WI38 (cell line): ENCODE measurements at regions not wholly inside any gene's neighbourhood (a gene's known extent, or its start where the extent isn't known, plus 50 kb on each side); places are given as distances from the start of the nearest gene placed in this dataset.

ENCODE experiments used
- H3K4me3 ChIP-seq: 2 replicates; pipeline ENCODE4 v1.5.1; 2011; ENCODE audit warnings: low read depth, mild to moderate bottlenecking, control low read depth, low read length
- TF ChIP-seq, protein P1 (sequence below): IDR thresholded peaks from 2 replicates; pipeline ENCODE4 v1.5.1; 2012; ENCODE audit warnings: low read depth, mild to moderate bottlenecking, control low read depth, low read length

DNA sequence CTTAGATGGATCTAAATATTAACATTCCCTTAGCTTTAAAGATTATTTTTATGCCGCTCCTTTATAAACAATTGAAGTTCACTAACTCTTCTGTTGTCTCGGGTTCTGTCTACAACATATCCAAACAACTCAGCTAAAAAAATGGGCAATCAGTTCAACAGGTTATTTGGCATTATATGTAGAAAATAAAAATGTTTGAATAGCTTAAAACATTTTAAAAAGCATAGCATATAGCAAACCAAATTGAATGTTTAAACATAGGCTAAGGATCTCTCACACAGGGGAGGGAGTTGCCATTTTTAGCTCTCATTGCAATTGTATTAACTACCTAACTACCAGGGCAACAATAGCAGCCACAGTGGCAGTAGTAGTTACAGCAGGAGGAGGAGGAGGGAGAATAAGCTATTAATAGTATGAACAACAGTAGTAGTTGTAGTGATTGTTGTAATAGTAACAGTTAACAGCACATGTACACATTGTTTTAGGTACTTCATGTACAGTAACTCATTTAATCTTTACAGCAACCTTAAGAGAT lies 404.2 kb downstream of the KCNRG start:
- TF ChIP-seq, protein P1, sequence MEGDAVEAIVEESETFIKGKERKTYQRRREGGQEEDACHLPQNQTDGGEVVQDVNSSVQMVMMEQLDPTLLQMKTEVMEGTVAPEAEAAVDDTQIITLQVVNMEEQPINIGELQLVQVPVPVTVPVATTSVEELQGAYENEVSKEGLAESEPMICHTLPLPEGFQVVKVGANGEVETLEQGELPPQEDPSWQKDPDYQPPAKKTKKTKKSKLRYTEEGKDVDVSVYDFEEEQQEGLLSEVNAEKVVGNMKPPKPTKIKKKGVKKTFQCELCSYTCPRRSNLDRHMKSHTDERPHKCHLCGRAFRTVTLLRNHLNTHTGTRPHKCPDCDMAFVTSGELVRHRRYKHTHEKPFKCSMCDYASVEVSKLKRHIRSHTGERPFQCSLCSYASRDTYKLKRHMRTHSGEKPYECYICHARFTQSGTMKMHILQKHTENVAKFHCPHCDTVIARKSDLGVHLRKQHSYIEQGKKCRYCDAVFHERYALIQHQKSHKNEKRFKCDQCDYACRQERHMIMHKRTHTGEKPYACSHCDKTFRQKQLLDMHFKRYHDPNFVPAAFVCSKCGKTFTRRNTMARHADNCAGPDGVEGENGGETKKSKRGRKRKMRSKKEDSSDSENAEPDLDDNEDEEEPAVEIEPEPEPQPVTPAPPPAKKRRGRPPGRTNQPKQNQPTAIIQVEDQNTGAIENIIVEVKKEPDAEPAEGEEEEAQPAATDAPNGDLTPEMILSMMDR = no peak
- no peak overlapping the region for H3K4me3 ChIP-seq

DNA sequence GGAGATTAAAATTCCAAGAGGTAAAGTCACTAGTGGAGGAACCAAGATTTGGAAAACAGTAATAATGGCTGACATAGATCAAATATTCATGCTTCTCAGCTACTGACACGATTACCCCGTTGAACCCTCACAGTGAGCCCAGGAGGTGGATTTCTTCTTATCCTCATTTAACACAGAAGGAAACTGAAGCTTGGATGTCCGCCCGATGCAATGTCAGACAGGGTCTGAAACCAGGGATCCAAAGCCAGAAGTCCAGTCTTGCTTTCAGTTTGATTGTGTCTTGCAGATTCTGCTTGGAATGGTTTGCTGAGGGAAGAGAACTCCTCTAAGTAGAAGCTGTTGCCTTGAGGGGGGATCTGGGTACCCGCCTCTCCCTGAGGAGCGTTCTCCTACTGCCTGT lies 404.7 kb downstream of the KCNRG start:
- no peak overlapping the region for H3K4me3 ChIP-seq
- TF ChIP-seq, protein P1 = no peak

DNA sequence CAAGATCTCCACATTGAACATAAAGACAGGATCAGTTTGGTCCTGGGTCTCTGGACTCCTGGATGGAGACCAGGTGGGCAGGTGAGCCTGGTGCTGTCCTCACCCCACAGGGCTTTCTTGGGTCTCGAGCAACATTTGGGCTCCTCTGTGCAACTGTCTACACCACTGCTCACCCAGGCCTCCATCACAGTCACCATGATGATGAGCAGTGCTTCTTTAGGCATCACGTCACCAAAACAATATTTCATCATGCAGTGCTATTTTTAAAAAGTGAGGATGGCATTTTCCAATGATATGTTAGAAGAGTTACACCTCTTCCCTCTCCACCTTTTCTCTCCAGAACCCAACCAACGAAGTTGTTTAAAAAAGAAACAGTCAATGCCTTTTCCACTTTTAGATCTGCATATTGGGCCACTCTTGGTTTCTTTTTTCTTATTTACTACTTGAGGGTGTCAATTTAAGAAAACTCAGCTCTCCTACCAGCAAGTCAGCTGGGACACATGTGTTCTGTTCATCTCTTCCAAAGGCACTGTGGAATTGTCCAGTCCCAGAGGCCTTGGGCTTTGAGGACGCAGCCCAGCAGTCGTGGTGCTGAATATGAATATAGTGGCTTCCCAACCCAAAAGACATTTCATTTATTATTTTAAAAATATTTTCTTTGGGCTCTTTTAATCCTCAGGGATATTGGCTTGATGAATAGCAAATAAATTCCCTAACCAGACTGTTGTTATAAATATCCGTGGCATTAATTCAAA lies 405.7 kb downstream of the KCNRG start:
- TF ChIP-seq, protein P1 = no peak
- H3K4me3 ChIP-seq = no peak overlapping the region

DNA sequence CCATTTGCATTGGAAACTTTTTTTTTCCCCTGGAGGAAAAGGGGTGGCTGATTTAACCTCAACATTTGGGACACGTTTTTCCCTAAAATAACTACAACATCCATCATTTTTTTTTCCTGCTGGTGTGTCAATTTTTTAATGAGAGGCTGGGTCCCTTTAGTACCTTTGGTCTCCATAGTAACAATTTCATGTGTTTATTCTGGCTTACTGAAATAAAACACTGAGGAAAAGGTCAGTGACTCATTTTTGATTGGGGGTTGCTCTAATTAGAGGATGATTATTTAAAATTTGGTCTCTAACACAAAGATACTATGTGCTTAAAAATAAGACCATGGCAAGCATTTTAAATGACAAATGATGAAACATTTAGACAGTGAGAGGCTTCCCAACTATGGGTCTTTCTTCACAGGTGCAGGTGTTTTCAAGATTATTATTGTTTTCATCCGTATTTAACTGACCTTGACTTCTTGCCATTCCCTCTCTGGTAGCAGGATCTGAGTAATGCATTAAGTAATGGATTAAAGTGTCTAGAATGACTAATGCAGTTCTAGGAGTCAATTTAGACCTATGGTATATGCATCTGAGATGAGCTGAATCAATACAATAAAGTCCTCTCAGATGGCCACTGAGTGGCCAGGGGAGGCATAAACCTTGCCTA lies 406.4 kb downstream of the KCNRG start:
- TF ChIP-seq, protein P1 = no peak
- H3K4me3 ChIP-seq = no peak overlapping the region

GRCh38 chr13:50422181-50423148 lies 407.2 kb downstream of the KCNRG start:
- TF ChIP-seq, protein P1 = no peak
- no peak overlapping the region for H3K4me3 ChIP-seq

GRCh38 chr13:50424993-50425392 lies 409.7 kb downstream of the KCNRG start:
- no peak overlapping the region for H3K4me3 ChIP-seq
- TF ChIP-seq, protein P1 = no peak
